Hematopoietic multipotent progenitor cell treated with erythropoietin and hydrocortisone succinate and interleukin-3 and kit ligand, for 4 days (in vitro differentiated cells): ENCODE measurements at regions not wholly inside any gene's neighbourhood (a gene's known extent, or its start where the extent isn't known, plus 50 kb on each side); places are given as distances from the start of the nearest gene placed in this dataset.
"Not testable (repeated sequence)": the region's sequence is repeated elsewhere in the genome, so short reads cannot be mapped to it uniquely, and the experiment has no call there.

Experiments used
- DNase-seq: peaks from one replicate; pipeline ENCODE4 v3.0.0-alpha.2; 2015

DNA sequence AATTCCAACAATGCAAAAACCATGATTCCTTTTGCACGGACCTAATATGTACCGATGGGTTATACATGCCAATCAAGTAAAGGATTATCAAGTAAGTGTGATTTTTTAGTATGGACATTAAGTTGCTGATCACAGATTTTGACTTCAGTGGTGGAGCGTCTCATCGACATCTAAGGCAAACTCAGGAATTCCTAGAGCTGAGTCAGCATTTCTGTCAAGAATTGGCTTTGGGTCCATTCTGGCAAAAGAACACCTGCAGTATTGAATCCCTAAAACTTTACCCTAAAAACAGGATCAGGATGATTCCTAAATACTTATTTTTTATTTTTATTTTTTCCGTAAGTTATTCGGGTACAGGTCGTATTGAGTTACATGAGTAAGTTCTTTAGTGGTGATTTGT lies 83.6 kb downstream of the HPGD start:
- no peak for DNase-seq

- DNase-seq: peak; percentile 70
Observed at GRCh38 chr4:174437749-174438148, 84.5 kb downstream of the HPGD start.

- no peak for DNase-seq
Observed at GRCh38 chr4:174437324-174437723, 85.0 kb downstream of the HPGD start.

DNA sequence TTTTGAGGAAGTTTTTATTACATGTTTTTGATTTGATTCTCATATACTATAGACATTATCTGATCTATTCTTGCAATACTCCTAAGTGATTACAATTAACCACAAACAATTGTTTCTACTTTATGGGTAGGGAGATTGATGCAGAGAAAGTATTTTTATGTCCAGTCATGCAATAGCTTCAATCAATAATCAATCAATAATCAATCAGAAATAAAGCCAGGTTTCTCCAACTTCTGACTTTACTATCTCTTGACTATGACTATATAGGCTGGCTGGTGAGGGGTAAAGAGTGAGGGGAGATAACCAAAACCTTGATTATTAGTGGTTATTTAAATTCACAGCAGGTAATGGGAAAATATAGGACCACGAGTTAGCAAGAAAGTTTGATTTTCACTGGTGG lies 85.9 kb downstream of the HPGD start:
- no peak for DNase-seq

DNA sequence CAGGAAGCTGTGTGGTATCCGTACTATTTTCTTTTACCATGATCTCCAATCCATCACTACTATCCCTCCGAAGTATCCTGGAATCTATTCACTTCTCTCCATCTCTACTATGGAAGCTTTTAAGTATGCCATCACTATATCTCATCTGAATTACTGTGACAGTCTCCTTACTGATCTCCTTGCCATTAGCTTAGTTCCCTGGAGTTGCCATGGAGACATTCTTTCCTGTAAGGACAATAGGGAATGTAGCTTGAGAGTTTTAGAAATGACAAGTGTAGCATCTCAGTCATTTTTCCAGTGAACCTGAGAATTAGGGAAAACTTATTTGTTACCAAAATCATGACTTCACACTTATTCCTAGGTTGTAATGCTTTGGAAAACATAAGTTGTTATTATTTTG lies 86.3 kb downstream of the HPGD start:
- no peak for DNase-seq

GRCh38 chr4:174434455-174434854 lies 87.8 kb downstream of the HPGD start:
- no peak for DNase-seq

GRCh38 chr4:174430576-174430975 lies 91.7 kb downstream of the HPGD start:
- DNase-seq: no peak

GRCh38 chr4:174429701-174430410 lies 92.4 kb downstream of the HPGD start:
- DNase-seq: no peak

DNA sequence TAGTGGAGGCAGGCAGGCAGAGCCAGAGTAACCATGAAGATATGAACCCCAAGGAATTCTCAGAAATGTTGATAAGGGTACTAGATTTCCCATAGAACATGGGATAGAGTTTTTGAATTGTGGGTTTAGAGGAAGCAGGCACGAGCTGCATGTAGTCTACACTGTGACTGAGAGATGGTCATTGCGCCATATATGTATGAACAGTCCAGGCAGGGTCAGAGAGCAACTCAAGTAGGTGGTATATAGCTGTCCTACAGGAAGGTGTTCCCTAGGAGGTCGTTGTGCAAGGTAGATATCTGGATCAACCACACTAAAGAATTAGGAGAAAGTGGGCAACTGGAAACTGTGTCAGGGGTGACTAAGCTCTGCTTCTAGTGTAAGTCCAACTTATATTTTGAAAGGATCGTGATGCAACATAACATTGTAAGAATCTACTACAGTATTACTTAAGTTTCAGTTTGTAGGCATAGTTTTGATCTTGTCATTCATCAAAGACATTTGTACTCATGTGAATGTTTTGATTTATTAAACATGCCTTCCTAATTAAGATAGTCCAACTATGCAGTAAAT lies 94.6 kb downstream of the HPGD start:
- DNase-seq: peak; percentile 24

DNA sequence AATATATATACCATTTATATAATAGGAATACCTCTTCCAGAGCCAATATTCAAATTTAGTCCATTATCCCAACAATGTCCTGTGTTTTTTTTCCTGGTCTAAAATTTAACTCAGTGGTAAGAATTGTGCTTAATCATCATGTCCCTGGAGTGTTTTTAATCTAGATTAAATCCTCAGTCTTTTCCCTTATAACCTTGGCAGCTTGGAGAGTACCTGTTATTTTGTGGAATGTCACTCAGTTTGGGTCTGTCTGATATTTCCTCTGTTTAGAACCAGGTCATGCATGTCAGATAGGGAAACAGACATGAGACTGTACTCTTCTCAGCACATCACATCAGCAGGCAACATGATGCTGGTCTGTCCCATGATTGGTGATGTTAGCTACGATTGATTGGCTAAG lies 96.6 kb downstream of the HPGD start:
- DNase-seq: no peak

GRCh38 chr4:174423257-174423944 lies 98.9 kb downstream of the HPGD start:
- DNase-seq: peak; percentile 73

DNA sequence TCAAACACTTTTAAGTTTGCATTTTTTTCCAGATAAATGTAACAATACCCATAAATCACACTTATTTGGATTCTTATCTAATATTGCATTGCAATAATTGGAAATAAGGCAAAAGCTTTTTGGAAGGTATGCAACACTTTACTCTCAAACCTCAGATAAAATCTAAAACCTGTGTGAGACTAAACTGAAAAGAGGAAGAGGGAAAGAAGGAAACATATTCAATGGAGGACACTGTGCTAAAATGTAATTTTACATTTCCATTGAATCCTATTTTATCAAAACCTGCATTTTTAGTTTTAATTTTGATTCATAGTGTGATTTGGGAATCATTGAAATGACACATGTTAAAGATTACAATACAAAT lies 99.4 kb downstream of the HPGD start:
- DNase-seq: peak; percentile 49

- peak; percentile 87 for DNase-seq
Observed at GRCh38 chr4:174420316-174420715, 102.0 kb downstream of the HPGD start.

DNA sequence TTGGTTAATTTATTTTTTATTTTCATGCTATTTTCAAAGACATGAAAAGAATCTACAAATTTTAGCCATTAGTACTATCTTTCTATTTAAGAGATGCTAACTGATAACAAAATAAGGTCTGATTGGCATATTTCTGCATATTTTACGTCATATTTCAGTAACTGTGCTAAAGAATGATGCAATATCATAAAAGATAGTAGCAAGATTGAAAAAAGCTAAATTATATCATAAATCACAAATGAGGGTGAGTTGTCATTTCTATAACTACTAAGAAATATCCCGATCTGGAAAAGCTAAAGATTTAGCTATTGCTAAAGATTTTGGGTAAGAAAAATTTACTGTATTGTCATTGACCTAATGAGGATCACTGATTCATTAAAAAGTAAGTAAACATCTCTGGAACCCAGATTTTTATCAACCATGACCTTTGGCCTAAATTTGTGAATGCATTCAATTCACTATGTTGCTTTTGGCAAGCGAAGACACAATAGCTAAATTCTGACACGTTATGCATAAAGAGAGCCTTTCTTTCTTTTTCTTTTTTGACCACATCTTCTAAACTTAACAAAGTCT lies 103.6 kb downstream of the HPGD start:
- DNase-seq: no peak

DNA sequence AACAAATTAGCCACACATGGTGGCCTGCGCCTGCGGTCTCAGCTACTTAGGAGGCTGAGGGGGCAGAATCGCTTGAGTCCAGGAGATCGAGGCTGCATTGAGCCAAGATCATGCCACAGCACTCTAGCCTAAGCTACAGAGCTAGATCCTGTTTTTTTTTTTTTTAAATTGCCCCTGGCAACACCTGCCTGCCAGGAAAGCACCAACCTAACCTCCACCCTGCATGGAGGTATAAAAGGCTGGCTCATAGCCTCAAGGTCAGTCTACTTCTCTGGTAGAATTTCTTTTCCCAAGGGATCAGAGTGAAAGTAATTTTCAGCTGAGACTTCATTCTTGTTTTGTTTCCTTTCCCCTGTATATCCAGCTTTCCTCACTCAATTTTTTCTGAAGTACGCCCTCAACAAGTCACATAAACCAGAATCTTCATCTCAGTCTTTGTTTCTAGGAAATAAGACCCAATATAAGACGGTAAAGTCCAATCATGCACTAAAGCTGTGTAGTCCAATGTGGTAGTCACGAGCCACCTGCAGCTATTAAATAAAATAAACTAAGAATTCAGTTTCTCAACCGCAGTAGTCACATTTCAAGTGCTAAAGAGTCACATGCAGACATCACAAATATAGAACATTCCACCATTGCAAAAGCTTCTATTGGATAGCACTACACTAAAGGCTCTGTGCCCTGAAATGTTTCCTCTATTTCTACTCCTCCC lies 113.3 kb downstream of the HPGD start:
- no peak for DNase-seq

- DNase-seq: no peak
Observed at GRCh38 chr4:174406383-174406782, 115.9 kb downstream of the HPGD start.

DNA sequence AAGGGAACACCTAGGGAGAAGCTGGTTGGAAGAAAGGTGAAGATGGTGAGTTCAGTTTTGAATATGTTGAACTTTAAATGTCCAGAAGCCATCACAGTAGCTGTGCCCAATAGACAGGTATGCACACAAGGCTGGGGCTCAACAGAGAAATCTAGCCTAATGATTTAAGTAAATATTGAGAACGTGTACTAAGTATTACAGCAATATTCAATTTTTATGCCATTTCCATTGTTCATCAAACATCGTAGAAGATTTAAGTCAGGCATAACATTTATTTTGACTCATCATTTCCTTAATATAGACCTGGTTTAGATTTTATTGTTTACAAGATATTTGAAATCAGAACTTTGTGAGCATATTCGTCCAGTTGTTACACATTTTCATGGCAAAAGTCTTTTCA lies 116.4 kb downstream of the HPGD start:
- no peak for DNase-seq

DNA sequence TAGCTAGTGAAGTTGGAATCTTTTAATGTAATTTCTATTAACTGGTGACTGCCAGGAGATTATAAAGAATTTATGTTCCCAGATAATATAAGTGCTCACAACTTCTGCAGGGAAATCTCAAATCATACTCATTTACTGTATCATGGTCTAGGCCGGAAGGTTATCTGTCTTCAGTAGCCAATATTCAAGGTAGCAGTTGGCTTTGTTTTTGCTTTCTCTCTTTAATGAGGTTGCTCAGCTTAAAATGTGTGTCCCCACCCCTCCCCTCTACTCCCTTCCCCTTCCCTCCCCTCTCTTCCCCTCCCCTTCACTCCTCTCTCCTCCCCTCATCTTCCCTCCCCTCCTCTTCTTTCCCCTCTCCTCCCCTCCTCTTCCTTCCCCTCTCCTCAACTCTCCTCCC lies 117.6 kb downstream of the HPGD start:
- no peak for DNase-seq

DNA sequence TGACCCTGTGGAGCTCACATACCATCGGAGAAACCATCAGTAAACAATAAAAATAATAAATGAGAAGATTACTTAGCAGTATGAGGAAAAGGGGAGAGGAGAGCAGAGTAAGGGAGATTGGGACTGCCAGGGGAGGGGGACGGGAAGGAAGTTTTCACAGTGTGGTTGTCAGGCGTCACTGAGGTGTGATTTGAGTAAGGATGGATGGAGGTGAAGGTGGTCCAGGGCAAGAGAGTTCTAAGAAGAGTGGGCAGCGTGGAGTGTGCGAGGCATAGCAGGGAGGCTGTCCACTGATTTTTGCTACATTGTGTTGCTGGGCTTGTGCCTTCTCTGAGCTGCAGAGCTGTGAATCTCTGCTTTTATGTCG lies 119.1 kb downstream of the HPGD start:
- no peak for DNase-seq

DNA sequence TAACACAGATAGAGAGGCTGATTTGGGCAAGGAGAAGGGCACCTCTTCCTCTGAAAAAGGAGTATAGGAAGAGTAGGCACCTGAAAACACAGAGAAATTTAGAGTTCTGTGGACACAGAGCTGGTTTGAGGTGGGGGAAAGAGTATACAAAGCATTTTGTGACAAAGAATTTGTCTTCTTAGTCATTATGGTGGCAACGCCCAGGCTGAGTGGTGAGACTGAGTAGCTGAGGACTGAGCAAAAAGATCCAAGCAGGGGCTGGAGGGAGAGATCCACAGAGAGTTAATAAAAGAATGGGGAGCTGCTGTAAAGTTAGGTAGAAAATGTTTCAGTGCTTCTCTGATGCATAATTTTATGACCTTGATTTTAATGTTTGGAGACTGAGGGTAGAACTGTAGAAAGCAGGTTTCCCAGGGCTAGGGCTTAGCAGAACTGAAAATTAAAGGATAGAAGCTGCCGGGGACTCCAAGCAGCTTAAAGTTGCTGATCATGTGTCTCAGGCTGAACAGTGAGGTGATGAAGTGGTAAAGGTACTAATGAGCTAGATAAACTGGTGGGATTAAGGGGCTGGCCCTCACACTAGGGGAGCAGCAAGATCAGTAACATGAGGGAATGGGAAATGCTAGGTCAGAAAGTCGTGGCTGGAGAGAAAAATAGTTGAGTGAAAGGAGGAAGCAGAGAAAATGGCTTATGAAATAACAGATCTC lies 118.9 kb downstream of the CEP44 start:
- DNase-seq: no peak

GRCh38 chr4:174401471-174402130 lies 117.9 kb downstream of the CEP44 start:
- no peak for DNase-seq

GRCh38 chr4:174400603-174401302 lies 117.0 kb downstream of the CEP44 start:
- DNase-seq: not testable (repeated sequence)
